ENCODE measurements at regions not wholly inside any gene's neighbourhood (a gene's known extent, or its start where the extent isn't known, plus 50 kb on each side); places are given as distances from the start of the nearest gene placed in this dataset.

DNA sequence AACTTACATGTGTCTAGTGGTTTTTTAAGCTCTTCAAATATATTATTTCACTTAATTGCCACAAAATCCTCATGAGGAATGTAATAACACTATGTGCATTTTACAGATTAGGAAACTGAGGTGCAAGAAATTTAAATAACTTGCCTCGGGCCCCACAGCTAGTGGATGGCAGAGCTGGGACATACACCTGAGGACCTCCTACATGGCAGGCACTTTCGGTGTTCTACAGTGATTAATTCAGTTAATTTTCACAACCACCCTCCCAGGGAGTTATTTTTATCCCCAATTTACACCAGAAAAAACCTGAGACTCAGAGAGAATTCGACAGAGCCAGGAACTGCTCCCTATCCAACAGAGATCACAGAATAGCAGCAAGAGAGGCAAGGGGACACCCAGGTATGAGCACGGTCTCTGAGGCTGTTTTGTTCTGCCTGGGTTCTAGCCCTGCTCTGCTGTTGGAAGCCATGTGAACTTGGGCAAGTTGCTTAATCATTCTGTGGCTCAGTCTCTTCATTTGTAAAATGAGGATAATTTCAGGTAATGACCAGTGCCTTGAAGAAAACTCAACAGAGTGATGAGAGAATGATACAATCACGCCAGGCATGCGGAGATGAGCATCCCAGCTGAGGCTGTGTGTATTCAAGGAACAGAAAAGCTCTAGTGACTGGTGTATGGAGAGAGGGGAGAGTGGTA is 82.3 kb downstream of the MYCN start:
- no peaks in the 10 kb centered on the region for H3K36me3 ChIP-seq (ENCODE audit: control insufficient read depth in 2 of 2, insufficient read depth in 1 of 2, low read length in 2 of 2)
- H3K4me1 ChIP-seq (ENCODE audit: control insufficient read depth, insufficient read depth, low read length): no peaks in the 10 kb centered on the region
- H3K27ac ChIP-seq (ENCODE audit: extremely low read depth, low read depth, low read length): no peak overlapping the region
- TF ChIP-seq GLIS1 (tag by site-specific recombination; IDR thresholded peaks at IDR 0.05) (no peak), ZNF174 (tag by site-specific recombination; IDR thresholded peaks at IDR 0.05) (no peak), ZNF501 (tag by site-specific recombination; IDR thresholded peaks at IDR 0.05) (no peak), ZNF37A (tag by site-specific recombination; IDR thresholded peaks at IDR 0.05) (no peak), ZNF473 (tag by site-specific recombination; IDR thresholded peaks at IDR 0.05) (no peak)
- TF ChIP-seq, protein P1, sequence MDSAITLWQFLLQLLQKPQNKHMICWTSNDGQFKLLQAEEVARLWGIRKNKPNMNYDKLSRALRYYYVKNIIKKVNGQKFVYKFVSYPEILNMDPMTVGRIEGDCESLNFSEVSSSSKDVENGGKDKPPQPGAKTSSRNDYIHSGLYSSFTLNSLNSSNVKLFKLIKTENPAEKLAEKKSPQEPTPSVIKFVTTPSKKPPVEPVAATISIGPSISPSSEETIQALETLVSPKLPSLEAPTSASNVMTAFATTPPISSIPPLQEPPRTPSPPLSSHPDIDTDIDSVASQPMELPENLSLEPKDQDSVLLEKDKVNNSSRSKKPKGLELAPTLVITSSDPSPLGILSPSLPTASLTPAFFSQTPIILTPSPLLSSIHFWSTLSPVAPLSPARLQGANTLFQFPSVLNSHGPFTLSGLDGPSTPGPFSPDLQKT (IDR thresholded peaks at IDR 0.05; ENCODE audit: borderline replicate concordance, low read depth, low read length): no peak
- TF ChIP-seq, protein P2, sequence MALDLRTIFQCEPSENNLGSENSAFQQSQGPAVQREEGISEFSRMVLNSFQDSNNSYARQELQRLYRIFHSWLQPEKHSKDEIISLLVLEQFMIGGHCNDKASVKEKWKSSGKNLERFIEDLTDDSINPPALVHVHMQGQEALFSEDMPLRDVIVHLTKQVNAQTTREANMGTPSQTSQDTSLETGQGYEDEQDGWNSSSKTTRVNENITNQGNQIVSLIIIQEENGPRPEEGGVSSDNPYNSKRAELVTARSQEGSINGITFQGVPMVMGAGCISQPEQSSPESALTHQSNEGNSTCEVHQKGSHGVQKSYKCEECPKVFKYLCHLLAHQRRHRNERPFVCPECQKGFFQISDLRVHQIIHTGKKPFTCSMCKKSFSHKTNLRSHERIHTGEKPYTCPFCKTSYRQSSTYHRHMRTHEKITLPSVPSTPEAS (tag by site-specific recombination; IDR thresholded peaks at IDR 0.05): no peak
- H3K9me3 ChIP-seq (ENCODE audit: control insufficient read depth, insufficient read depth, low read depth, low read length): no peaks in the 10 kb centered on the region
- ChIA-PET POLR2A (no interaction called here), CTCF (no interaction called here)
- no peak overlapping the region for H3K4me3 ChIP-seq (ENCODE audit: low read depth, low read length)

DNA sequence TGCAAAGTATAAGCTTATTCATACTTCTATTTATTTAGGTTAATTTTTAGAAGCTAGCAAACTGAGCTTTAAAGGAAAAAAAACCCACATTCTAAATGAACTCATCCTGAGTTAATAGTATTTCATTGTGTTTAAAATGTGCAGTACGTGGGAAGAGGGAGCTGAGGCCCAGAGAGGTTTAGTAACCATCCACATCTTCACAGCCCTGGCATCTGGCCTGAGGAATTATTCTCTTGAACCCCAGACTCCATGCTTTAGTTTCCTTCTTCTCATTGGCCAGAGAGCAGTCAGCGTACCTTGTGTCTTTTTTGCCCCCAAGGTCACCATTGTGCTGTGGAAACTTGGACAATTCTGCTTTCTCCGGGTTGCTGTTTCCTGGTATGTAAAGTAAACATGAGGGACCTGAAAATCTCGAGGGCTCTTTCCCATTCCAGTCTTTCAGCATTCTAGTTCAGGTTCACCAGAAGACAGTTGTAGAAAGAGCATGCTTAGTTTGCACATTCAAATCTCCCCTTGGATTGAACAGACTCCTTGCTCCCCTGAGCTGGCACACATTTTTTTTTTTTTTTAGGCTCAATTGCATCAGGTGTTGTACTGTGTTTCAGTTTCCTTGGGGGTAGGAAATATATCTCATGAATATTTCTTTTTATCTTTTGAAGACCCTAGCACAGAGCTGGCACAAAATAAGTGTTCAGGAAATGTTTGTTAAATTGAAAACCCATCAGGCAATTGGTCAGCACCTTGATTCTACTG is 81.4 kb downstream of the MYCN start:
- Histone ChIP-seq H3K27ac (ENCODE audit: extremely low read depth, low read depth, low read length) (no peak overlapping the region), H3K4me3 (ENCODE audit: low read depth, low read length) (no peak overlapping the region), H3K36me3 (ENCODE audit: control insufficient read depth in 2 of 2, insufficient read depth in 1 of 2, low read length in 2 of 2) (no peaks in the 10 kb centered on the region), H3K9me3 (ENCODE audit: control insufficient read depth, insufficient read depth, low read depth, low read length) (no peaks in the 10 kb centered on the region), H3K4me1 (ENCODE audit: control insufficient read depth, insufficient read depth, low read length) (no peaks in the 10 kb centered on the region)
- ChIA-PET POLR2A (no interaction called here), CTCF (no interaction called here)
- TF ChIP-seq YY1 (tag by site-specific recombination; IDR thresholded peaks at IDR 0.05): no peak
- no peak for TF ChIP-seq ZNF600 (tag by site-specific recombination; IDR thresholded peaks at IDR 0.05)
- TF ChIP-seq ZNF324 (tag by site-specific recombination; IDR thresholded peaks at IDR 0.05): no peak
- no peak for TF ChIP-seq ZBTB17 (tag by site-specific recombination; IDR thresholded peaks at IDR 0.05)
- no peak for TF ChIP-seq ZNF629 (tag by site-specific recombination; IDR thresholded peaks at IDR 0.05)
- no peak for TF ChIP-seq ZNF132 (tag by site-specific recombination; IDR thresholded peaks at IDR 0.05; ENCODE audit: borderline replicate concordance)
- TF ChIP-seq, protein P3, sequence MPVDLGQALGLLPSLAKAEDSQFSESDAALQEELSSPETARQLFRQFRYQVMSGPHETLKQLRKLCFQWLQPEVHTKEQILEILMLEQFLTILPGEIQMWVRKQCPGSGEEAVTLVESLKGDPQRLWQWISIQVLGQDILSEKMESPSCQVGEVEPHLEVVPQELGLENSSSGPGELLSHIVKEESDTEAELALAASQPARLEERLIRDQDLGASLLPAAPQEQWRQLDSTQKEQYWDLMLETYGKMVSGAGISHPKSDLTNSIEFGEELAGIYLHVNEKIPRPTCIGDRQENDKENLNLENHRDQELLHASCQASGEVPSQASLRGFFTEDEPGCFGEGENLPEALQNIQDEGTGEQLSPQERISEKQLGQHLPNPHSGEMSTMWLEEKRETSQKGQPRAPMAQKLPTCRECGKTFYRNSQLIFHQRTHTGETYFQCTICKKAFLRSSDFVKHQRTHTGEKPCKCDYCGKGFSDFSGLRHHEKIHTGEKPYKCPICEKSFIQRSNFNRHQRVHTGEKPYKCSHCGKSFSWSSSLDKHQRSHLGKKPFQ (tag by site-specific recombination; IDR thresholded peaks at IDR 0.05): no peak
- TF ChIP-seq, protein P4, sequence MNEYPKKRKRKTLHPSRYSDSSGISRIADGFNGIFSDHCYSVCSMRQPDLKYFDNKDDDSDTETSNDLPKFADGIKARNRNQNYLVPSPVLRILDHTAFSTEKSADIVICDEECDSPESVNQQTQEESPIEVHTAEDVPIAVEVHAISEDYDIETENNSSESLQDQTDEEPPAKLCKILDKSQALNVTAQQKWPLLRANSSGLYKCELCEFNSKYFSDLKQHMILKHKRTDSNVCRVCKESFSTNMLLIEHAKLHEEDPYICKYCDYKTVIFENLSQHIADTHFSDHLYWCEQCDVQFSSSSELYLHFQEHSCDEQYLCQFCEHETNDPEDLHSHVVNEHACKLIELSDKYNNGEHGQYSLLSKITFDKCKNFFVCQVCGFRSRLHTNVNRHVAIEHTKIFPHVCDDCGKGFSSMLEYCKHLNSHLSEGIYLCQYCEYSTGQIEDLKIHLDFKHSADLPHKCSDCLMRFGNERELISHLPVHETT (tag by site-specific recombination; IDR thresholded peaks at IDR 0.05): no peak
- TF ChIP-seq HOXD13 (CRISPR knock-in tag; IDR thresholded peaks at IDR 0.05; ENCODE audit: borderline replicate concordance): no peak
- no peak for TF ChIP-seq KLF1 (tag by site-specific recombination; IDR thresholded peaks at IDR 0.05)
- no peak for TF ChIP-seq ZEB2 (tag by site-specific recombination; IDR thresholded peaks at IDR 0.05)
- no peak for TF ChIP-seq ZFHX2 (tag by site-specific recombination; conservative IDR thresholded peaks at IDR 0.05)
- no peak for TF ChIP-seq ZNF701 (tag by site-specific recombination; IDR thresholded peaks at IDR 0.05)
- TF ChIP-seq, protein P5, sequence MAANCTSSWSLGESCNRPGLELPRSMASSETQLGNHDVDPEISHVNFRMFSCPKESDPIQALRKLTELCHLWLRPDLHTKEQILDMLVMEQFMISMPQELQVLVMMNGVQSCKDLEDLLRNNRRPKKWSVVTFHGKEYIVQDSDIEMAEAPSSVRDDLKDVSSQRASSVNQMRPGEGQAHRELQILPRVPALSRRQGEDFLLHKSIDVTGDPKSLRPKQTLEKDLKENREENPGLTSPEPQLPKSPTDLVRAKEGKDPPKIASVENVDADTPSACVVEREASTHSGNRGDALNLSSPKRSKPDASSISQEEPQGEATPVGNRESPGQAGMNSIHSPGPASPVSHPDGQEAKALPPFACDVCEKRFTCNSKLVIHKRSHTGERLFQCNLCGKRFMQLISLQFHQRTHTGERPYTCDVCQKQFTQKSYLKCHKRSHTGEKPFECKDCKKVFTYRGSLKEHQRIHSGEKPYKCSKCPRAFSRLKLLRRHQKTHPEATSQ (tag by site-specific recombination; IDR thresholded peaks at IDR 0.05): no peak
- no peak for TF ChIP-seq TRIM28 (IDR thresholded peaks at IDR 0.05; ENCODE audit: borderline replicate concordance, low read length)
- no peak for TF ChIP-seq GFI1B (tag by site-specific recombination; IDR thresholded peaks at IDR 0.05)
- no peak for TF ChIP-seq ZSCAN30 (tag by site-specific recombination; IDR thresholded peaks at IDR 0.05)
- TF ChIP-seq ZNF394 (tag by site-specific recombination; IDR thresholded peaks at IDR 0.05; ENCODE audit: borderline replicate concordance): no peak
- TF ChIP-seq MEIS1 (CRISPR knock-in tag; IDR thresholded peaks at IDR 0.05; ENCODE audit: borderline replicate concordance): no peak
